ENCODE measurements at regions not wholly inside any gene's neighbourhood (a gene's known extent, or its start where the extent isn't known, plus 50 kb on each side); places are given as distances from the start of the nearest gene placed in this dataset.

- no peaks in the 10 kb centered on the region for H3K27me3 ChIP-seq
- H3K4me3 ChIP-seq (ENCODE audit: low read depth in 1 of 2, low read length in 1 of 2) = no peak overlapping the region
- H3K27ac ChIP-seq = no peak overlapping the region
- TF ChIP-seq CTCF (IDR thresholded peaks at IDR 0.05) = no peak
- H3K4me1 ChIP-seq (ENCODE audit: control insufficient read depth in 1 of 2, insufficient read depth in 1 of 2, low read depth in 1 of 2, low read length in 1 of 2) = no peaks in the 10 kb centered on the region
- H3K36me3 ChIP-seq = no peaks in the 10 kb centered on the region
- no peaks in the 10 kb centered on the region for H3K9me3 ChIP-seq
Measured at GRCh38 chr15:58308742-58309355, 122.9 kb upstream of the LIPC start.

- Histone ChIP-seq H3K36me3 (no peaks in the 10 kb centered on the region), H3K9me3 (no peaks in the 10 kb centered on the region), H3K27me3 (no peaks in the 10 kb centered on the region), H3K4me3 (ENCODE audit: low read depth in 1 of 2, low read length in 1 of 2) (no peak overlapping the region), H3K27ac (no peak overlapping the region), H3K4me1 (ENCODE audit: control insufficient read depth in 1 of 2, insufficient read depth in 1 of 2, low read depth in 1 of 2, low read length in 1 of 2) (peaks cover 0 to 4% of the 10 kb centered on the region in 2 experiments)
- TF ChIP-seq CTCF (IDR thresholded peaks at IDR 0.05) = no peak
Measured at GRCh38 chr15:58309963-58310928, 121.5 kb upstream of the LIPC start.

GRCh38 chr15:58311556-58311955 lies 120.2 kb upstream of the LIPC start:
- no peak for TF ChIP-seq CTCF (IDR thresholded peaks at IDR 0.05)
- Histone ChIP-seq H3K4me3 (ENCODE audit: low read depth in 1 of 2, low read length in 1 of 2) (no peak overlapping the region), H3K4me1 (ENCODE audit: control insufficient read depth in 1 of 2, insufficient read depth in 1 of 2, low read depth in 1 of 2, low read length in 1 of 2) (peaks cover 0 to 4% of the 10 kb centered on the region in 2 experiments), H3K9me3 (no peaks in the 10 kb centered on the region), H3K27ac (no peak overlapping the region), H3K36me3 (no peaks in the 10 kb centered on the region), H3K27me3 (no peaks in the 10 kb centered on the region)

GRCh38 chr15:58312031-58312430 lies 119.8 kb upstream of the LIPC start:
- no peaks in the 10 kb centered on the region for H3K36me3 ChIP-seq
- no peak for TF ChIP-seq CTCF (IDR thresholded peaks at IDR 0.05)
- peaks cover 0 to 4% of the 10 kb centered on the region in 2 experiments for H3K4me1 ChIP-seq (ENCODE audit: control insufficient read depth in 1 of 2, insufficient read depth in 1 of 2, low read depth in 1 of 2, low read length in 1 of 2)
- no peaks in the 10 kb centered on the region for H3K9me3 ChIP-seq
- H3K4me3 ChIP-seq (ENCODE audit: low read depth in 1 of 2, low read length in 1 of 2) = no peak overlapping the region
- no peaks in the 10 kb centered on the region for H3K27me3 ChIP-seq
- H3K27ac ChIP-seq = no peak overlapping the region

- Histone ChIP-seq H3K27ac (no peak overlapping the region), H3K4me3 (ENCODE audit: low read depth in 1 of 2, low read length in 1 of 2) (no peak overlapping the region), H3K4me1 (ENCODE audit: control insufficient read depth in 1 of 2, insufficient read depth in 1 of 2, low read depth in 1 of 2, low read length in 1 of 2) (peaks cover 0 to 4% of the 10 kb centered on the region in 2 experiments), H3K27me3 (no peaks in the 10 kb centered on the region), H3K9me3 (no peaks in the 10 kb centered on the region), H3K36me3 (no peaks in the 10 kb centered on the region)
- TF ChIP-seq CTCF (IDR thresholded peaks at IDR 0.05) = no peak
Measured at GRCh38 chr15:58313304-58313703, 118.5 kb upstream of the LIPC start.
